ENCODE measurements at regions not wholly inside any gene's neighbourhood (a gene's known extent, or its start where the extent isn't known, plus 50 kb on each side); places are given as distances from the start of the nearest gene placed in this dataset.

- H3K4me3 ChIP-seq (ENCODE audit: low read depth in 1 of 2, low read length in 2 of 2), result no peak overlapping the region
- DNase-seq, result no peak
- H2AFZ ChIP-seq (ENCODE audit: low read depth, low read length), result no peak overlapping the region
- peaks cover 16% of the 10 kb centered on the region for H3K9me3 ChIP-seq (ENCODE audit: insufficient read depth, low read length, severe bottlenecking)
- no peaks in the 10 kb centered on the region for H4K20me1 ChIP-seq (ENCODE audit: insufficient read depth, low read length)
- TF ChIP-seq CTCF (IDR thresholded peaks at IDR 0.05; ENCODE audit: borderline replicate concordance, extremely low read depth, low read length, poor library complexity, severe bottlenecking) (no peak), EZH2 (IDR thresholded peaks at IDR 0.05; ENCODE audit: borderline replicate concordance, low read depth, low read length, severe bottlenecking) (no peak)
- no peak for ATAC-seq (ENCODE audit: insufficient read depth, low read depth)
- H3K27ac ChIP-seq (ENCODE audit: low read length), result no peak overlapping the region
- no peak overlapping the region for H3K9ac ChIP-seq (ENCODE audit: low read depth, low read length)
- no peaks in the 10 kb centered on the region for H3K4me1 ChIP-seq (ENCODE audit: insufficient read depth, low read length)
- no peaks in the 10 kb centered on the region for H3K79me2 ChIP-seq (ENCODE audit: insufficient read depth, low read length)
- H3K4me2 ChIP-seq (ENCODE audit: insufficient read depth, low read length), result no peak overlapping the region
- no peaks in the 10 kb centered on the region for H3K36me3 ChIP-seq (ENCODE audit: insufficient read depth, low read length)
- no peaks in the 10 kb centered on the region for H3K27me3 ChIP-seq (ENCODE audit: insufficient read depth, low read length, poor library complexity)
These were observed 174.8 kb upstream of the MKI67 start for GRCh38 chr10:128301051-128301450.

GRCh38 chr10:128302808-128303207 lies 176.6 kb upstream of the MKI67 start:
- Histone ChIP-seq H3K9me3 (ENCODE audit: insufficient read depth, low read length, severe bottlenecking) (peaks cover 16% of the 10 kb centered on the region), H3K9ac (ENCODE audit: low read depth, low read length) (no peak overlapping the region), H3K27me3 (ENCODE audit: insufficient read depth, low read length, poor library complexity) (no peaks in the 10 kb centered on the region), H3K36me3 (ENCODE audit: insufficient read depth, low read length) (no peaks in the 10 kb centered on the region; the same call in 1 of the 2 replicates), H3K79me2 (ENCODE audit: insufficient read depth, low read length) (no peaks in the 10 kb centered on the region), H3K4me3 (ENCODE audit: low read depth in 1 of 2, low read length in 2 of 2) (no peak overlapping the region), H3K4me2 (ENCODE audit: insufficient read depth, low read length) (no peak overlapping the region), H2AFZ (ENCODE audit: low read depth, low read length) (no peak overlapping the region), H3K4me1 (ENCODE audit: insufficient read depth, low read length) (no peaks in the 10 kb centered on the region), H4K20me1 (ENCODE audit: insufficient read depth, low read length) (no peaks in the 10 kb centered on the region), H3K27ac (ENCODE audit: low read length) (no peak overlapping the region)
- DNase-seq, result no peak
- no peak for ATAC-seq (ENCODE audit: insufficient read depth, low read depth)
- no peak for TF ChIP-seq CTCF (IDR thresholded peaks at IDR 0.05; ENCODE audit: borderline replicate concordance, extremely low read depth, low read length, poor library complexity, severe bottlenecking)
- no peak for TF ChIP-seq EZH2 (IDR thresholded peaks at IDR 0.05; ENCODE audit: borderline replicate concordance, low read depth, low read length, severe bottlenecking)

- Histone ChIP-seq H3K4me1 (ENCODE audit: insufficient read depth, low read length) (no peaks in the 10 kb centered on the region), H3K4me3 (ENCODE audit: low read depth in 1 of 2, low read length in 2 of 2) (no peak overlapping the region), H3K27me3 (ENCODE audit: insufficient read depth, low read length, poor library complexity) (no peaks in the 10 kb centered on the region), H3K79me2 (ENCODE audit: insufficient read depth, low read length) (no peaks in the 10 kb centered on the region), H3K27ac (ENCODE audit: low read length) (no peak overlapping the region), H3K9me3 (ENCODE audit: insufficient read depth, low read length, severe bottlenecking) (peaks cover 15% of the 10 kb centered on the region), H3K36me3 (ENCODE audit: insufficient read depth, low read length) (no peaks in the 10 kb centered on the region; the same call in 1 of the 2 replicates), H3K9ac (ENCODE audit: low read depth, low read length) (no peak overlapping the region), H3K4me2 (ENCODE audit: insufficient read depth, low read length) (no peak overlapping the region), H2AFZ (ENCODE audit: low read depth, low read length) (no peak overlapping the region), H4K20me1 (ENCODE audit: insufficient read depth, low read length) (no peaks in the 10 kb centered on the region)
- DNase-seq (no peak), ATAC-seq (ENCODE audit: insufficient read depth, low read depth) (no peak)
- TF ChIP-seq CTCF (IDR thresholded peaks at IDR 0.05; ENCODE audit: borderline replicate concordance, extremely low read depth, low read length, poor library complexity, severe bottlenecking) (no peak), EZH2 (IDR thresholded peaks at IDR 0.05; ENCODE audit: borderline replicate concordance, low read depth, low read length, severe bottlenecking) (no peak)
These were observed 178.0 kb upstream of the MKI67 start for GRCh38 chr10:128304271-128304670.
